ENCODE measurements at regions not wholly inside any gene's neighbourhood (a gene's known extent, or its start where the extent isn't known, plus 50 kb on each side); places are given as distances from the start of the nearest gene placed in this dataset.

DNA sequence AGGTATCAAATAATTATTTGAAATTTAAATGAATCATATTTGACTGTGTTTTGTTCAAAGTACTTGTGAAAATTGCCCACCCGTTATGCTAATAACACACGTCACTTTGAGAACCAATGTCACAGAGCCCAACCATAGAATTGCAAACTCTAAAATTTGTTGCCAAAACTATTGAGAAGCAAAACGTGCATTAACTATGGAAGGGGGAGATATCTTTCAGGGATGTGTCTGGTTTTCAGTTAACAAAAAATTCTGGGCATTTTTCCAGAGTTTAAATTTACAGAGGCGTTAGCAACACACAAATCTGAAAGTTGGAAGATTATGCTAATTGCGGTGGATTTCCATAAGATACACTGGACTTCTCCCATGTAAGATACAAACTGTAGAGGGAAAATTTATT, 371.8 kb upstream of the E2F7 start:
- TF ChIP-seq, protein P1, sequence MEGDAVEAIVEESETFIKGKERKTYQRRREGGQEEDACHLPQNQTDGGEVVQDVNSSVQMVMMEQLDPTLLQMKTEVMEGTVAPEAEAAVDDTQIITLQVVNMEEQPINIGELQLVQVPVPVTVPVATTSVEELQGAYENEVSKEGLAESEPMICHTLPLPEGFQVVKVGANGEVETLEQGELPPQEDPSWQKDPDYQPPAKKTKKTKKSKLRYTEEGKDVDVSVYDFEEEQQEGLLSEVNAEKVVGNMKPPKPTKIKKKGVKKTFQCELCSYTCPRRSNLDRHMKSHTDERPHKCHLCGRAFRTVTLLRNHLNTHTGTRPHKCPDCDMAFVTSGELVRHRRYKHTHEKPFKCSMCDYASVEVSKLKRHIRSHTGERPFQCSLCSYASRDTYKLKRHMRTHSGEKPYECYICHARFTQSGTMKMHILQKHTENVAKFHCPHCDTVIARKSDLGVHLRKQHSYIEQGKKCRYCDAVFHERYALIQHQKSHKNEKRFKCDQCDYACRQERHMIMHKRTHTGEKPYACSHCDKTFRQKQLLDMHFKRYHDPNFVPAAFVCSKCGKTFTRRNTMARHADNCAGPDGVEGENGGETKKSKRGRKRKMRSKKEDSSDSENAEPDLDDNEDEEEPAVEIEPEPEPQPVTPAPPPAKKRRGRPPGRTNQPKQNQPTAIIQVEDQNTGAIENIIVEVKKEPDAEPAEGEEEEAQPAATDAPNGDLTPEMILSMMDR (conservative IDR thresholded peaks at IDR 0.05) = no peak
- no peak for TF ChIP-seq EZH2 (IDR thresholded peaks at IDR 0.05; ENCODE audit: low read depth)
